ENCODE measurements at regions not wholly inside any gene's neighbourhood (a gene's known extent, or its start where the extent isn't known, plus 50 kb on each side); places are given as distances from the start of the nearest gene placed in this dataset.

DNA sequence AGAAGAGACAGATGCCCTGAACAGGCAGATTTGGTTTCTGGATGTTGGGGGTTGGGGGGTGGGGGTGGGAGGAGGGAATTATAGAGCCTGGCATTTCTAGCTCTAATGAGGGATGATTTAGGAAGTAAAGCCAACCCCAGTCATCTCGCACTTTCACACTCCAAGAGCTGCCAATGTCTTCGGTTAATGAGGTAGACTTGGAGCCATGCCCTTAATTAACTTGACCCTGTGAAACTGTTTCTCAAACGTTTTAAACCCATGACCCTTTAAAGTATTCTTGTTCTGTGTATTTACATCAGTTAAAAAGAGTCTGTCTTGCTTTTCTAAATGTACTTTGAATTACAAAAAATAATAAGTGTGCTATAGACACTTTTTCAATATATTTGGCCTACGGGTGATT is 466.9 kb downstream of the FAT4 start:
- TF ChIP-seq, protein P1, sequence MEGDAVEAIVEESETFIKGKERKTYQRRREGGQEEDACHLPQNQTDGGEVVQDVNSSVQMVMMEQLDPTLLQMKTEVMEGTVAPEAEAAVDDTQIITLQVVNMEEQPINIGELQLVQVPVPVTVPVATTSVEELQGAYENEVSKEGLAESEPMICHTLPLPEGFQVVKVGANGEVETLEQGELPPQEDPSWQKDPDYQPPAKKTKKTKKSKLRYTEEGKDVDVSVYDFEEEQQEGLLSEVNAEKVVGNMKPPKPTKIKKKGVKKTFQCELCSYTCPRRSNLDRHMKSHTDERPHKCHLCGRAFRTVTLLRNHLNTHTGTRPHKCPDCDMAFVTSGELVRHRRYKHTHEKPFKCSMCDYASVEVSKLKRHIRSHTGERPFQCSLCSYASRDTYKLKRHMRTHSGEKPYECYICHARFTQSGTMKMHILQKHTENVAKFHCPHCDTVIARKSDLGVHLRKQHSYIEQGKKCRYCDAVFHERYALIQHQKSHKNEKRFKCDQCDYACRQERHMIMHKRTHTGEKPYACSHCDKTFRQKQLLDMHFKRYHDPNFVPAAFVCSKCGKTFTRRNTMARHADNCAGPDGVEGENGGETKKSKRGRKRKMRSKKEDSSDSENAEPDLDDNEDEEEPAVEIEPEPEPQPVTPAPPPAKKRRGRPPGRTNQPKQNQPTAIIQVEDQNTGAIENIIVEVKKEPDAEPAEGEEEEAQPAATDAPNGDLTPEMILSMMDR (IDR thresholded peaks at IDR 0.05) = no peak
- TF ChIP-seq GRHL2 (CRISPR knock-in tag; IDR thresholded peaks at IDR 0.05; ENCODE audit: insufficient replicate concordance, severe bottlenecking) (no peak), ZNF121 (CRISPR knock-in tag; IDR thresholded peaks at IDR 0.05) (no peak)
- TF ChIP-seq, protein P2, sequence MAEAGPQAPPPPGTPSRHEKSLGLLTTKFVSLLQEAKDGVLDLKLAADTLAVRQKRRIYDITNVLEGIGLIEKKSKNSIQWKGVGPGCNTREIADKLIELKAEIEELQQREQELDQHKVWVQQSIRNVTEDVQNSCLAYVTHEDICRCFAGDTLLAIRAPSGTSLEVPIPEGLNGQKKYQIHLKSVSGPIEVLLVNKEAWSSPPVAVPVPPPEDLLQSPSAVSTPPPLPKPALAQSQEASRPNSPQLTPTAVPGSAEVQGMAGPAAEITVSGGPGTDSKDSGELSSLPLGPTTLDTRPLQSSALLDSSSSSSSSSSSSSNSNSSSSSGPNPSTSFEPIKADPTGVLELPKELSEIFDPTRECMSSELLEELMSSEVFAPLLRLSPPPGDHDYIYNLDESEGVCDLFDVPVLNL (CRISPR knock-in tag; IDR thresholded peaks at IDR 0.05; ENCODE audit: borderline replicate concordance, low read depth) = no peak
- TF ChIP-seq, protein P3, sequence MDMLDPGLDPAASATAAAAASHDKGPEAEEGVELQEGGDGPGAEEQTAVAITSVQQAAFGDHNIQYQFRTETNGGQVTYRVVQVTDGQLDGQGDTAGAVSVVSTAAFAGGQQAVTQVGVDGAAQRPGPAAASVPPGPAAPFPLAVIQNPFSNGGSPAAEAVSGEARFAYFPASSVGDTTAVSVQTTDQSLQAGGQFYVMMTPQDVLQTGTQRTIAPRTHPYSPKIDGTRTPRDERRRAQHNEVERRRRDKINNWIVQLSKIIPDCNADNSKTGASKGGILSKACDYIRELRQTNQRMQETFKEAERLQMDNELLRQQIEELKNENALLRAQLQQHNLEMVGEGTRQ (CRISPR knock-in tag; IDR thresholded peaks at IDR 0.05) = no peak
